NCI-H1930 (cell line): ENCODE measurements at regions not wholly inside any gene's neighbourhood (a gene's known extent, or its start where the extent isn't known, plus 50 kb on each side); places are given as distances from the start of the nearest gene placed in this dataset.
"Not testable (repeated sequence)": the region's sequence is repeated elsewhere in the genome, so short reads cannot be mapped to it uniquely, and the experiment has no call there.

ENCODE experiments used
- DNase-seq, 2 experiments: peaks; one replicate each; lab custom pipeline; 2025; lab: John Stamatoyannopoulos, UW

DNA sequence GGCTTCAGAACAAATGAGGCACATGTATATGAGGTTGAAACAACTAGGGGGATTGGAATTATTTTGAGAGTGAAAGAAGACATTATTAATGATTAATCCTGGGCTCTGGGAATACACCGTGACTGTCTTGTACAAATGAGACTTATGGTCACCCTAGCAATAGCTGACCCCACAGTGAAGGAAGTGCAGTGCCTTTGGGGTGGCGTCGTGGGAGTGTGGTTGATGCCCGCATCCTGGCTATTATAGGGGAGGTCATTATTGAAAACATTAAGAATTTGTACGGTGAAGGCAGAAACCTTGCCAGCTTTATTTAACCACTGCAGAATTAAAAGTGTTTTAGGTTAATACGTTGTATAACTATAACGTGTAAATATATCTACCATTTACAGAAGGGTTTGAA lies 296.7 kb downstream of the CYRIA start:
- no peak for DNase-seq

DNA sequence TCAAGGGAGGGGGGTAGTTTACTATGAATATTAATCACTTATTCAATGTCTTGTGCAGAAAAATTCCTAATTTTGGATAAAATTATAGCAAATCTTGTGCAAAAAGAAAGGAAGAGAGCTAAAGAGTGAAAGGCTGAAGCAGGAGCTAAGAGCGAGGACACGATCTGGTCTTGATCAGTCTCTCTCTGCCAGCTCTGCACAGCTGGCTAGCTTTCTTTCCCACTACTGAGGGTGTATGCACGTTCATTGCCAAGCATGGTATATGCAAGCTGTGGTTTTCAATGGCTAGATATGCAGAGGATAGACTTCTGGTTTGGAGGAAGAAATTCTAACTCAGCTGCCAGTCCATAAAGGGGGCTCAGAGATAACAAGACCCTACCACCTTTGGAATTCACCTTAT lies 297.3 kb downstream of the CYRIA start:
- no peak for DNase-seq

DNA sequence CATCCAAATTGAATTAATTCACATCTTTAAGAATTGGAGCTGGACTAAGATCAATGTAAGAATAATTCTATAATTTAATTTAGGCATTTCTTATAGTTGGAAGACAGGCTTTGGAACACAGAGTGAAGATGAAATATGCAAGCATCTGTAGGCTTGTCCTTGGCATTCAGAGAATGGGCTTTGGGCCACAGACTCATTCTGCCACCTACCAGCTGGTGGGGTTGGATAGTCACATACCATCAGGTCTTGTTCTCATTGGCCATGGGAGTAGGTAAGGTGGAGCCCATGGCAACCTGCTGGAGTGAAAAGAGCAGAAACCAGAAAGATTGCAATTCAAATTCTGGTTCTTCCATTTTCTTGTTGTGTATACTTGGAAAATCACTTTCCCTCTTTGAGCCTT lies 300.3 kb downstream of the CYRIA start:
- no peak for DNase-seq

GRCh38 chr2:16363581-16363980 lies 302.1 kb downstream of the CYRIA start:
- no peak for DNase-seq

DNA sequence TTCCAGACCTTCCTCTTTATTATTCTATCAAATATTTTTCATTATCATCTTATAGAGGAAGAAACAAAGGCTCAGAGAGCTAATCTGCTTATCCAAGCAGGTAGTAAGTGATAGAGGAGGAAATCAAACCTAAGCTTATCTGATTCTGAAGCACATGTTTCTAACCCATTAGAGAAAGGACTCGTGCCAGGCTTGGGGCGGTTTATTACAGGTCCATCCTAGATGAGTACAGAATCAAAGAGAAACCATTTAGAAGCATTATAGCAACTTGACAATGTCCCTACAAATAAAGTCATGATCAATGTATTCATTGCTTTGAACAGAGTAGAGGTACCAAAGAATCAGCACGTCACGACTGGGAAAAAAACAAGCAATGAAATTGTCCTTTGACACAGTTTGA lies 303.0 kb downstream of the CYRIA start:
- no peak for DNase-seq

GRCh38 chr2:16361261-16361995 lies 304.2 kb downstream of the CYRIA start:
- no peak for DNase-seq

DNA sequence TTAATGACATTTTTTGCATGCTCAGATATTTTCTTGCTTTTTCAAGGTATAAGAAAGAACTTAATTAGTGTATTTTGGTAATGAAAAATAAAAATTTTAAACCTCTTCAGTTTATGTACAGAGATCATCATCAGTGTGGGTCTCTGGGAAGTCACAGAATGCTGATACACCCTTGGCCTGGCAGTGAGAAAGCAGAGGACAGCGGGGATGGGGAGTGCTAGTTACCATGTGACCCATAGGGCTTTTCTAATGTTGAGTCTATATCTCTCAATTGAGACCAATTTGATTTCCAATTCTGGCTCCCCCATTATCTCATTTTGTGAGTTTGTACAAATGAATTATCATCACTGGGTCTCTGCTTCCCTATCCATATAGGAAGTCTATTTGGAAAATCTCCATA lies 305.7 kb downstream of the CYRIA start:
- DNase-seq: no peak

GRCh38 chr2:16357188-16357587 lies 308.4 kb downstream of the CYRIA start:
- no peak for DNase-seq

DNA sequence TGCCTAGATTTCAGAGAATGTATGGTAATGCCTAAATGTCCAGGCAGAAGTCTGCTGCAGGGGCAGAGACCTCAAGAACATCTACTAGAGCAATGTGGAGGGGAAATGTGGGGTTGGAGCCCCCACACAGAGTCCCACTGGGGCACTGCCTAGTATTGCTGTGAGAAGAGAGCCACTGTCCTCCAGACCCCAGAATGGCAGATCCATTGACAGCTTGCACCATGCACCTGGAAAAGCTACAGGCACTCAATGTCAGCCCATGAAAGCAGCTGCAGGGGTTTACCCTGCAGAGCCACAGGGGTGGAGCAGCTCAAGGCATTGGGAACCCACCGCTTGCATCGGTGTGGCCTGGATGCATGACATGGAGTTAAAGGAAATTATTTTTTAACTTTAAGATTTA lies 314.1 kb downstream of the CYRIA start:
- DNase-seq: no peak

GRCh38 chr2:16351137-16351536 lies 314.5 kb downstream of the CYRIA start:
- DNase-seq: no peak

- no peak for DNase-seq
Observed at GRCh38 chr2:16350211-16350610, 315.4 kb downstream of the CYRIA start.

- DNase-seq: no peak
Observed at GRCh38 chr2:16349811-16350210, 315.8 kb downstream of the CYRIA start.

DNA sequence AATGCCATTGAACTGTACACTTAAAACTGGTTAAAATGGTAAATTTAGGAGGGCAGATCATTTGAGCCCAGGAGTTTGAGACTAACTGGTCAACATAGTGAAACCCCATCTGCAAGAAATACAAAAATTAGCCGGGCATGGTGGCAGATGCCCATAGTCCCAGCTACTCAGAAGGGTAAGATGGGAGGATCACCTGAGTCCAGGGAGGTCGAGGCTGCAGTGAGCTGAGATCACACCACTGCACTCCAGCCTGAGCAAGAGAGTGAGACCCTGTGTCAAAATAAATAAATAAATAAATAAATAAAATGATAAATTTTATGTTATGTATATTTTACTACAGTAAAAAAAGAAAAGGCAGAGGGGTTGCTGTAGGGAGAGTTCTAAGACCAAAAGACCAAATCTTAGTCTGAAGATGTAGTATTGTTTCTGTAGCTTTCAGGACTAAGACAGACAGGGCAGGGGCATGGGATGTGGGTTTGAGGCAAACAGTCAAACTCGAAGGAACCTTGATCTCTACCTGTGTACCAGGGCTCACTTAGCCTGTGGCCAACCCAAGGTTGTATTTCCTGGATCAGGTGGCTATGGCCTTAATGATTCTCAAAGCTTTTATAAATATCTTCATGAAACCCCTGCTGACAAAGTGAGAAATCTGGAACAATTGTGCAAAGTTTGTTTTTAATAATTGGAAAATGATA lies 316.7 kb downstream of the CYRIA start:
- DNase-seq: no peak

DNA sequence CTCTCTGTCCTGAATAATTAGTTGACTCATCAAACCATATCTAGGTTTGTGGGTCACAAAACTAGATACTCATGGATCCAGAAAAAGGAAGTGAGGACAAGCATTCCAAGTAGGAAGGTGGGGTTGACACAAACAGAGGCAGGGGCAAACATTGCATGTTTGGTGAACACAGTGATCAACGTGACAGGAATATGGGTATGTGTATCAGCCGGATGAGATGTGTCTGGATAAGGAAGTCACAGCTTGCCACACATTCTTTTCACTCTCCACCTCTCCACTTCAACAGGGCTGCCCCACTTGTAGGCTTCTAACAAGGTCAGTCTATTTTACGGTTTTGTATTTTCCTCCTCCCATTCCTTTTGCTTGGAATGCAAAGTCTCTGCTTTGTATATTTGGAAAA lies 319.0 kb downstream of the CYRIA start:
- DNase-seq: no peak

- not testable (repeated sequence) for DNase-seq
Observed at GRCh38 chr2:16345231-16345630, 320.4 kb downstream of the CYRIA start.

GRCh38 chr2:16339206-16339605 lies 326.4 kb downstream of the CYRIA start:
- no peak for DNase-seq

- DNase-seq: no peak
Observed at GRCh38 chr2:16338026-16338425, 327.6 kb downstream of the CYRIA start.

DNA sequence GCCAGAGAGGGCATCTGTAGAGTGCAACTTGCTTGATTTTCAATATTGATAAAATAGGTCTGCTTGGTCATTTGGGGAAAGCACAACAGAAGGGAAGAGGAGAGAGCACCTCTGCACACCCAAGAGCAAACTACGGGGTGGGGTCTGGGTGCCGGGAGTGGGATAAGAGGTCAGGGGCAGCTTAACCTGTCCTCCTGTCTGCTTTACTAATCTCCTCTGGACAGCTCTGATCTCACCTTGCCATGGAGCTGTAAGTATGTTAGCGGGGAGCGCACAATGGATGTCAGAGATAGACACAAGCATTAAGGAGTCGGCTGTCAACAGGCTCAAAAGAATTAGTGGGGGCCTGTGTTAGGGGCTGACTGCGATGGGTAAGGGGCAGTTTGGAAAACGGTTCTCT lies 328.7 kb downstream of the CYRIA start:
- DNase-seq: no peak

GRCh38 chr2:16336491-16336890 lies 329.1 kb downstream of the CYRIA start:
- no peak for DNase-seq

DNA sequence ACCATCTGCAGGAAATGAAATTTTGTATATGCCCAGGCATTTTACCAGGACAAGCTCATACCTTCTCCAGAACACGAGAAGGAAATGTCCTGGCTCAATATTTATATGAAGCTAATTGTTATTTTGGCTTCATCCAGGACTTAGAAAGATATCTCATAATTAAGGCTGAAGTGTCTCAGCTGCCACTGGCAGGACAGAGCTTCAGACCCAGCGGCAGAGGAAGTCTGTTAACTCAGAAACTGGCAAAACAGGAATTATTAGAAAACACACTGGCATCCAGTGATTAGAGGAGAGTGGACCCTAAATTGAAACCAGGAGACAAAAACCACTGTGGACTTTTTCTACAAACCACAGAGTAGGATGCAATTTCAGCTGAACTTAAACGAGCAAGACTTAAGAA lies 329.7 kb downstream of the CYRIA start:
- no peak for DNase-seq

DNA sequence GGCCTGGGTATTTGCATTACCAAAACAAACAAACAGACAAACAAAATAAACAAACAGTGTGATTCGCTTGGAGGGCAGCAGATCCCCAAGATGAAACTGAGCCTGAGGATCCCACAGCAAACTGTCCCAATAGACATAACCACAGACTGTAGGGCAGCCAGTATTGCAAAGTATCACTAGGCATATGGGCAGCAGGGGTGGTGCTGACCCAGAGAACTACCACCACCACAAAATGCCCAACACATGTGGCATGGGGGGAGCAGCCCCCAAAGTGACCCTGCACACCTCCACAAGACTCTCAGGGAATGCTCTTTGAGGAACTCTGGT lies 330.1 kb downstream of the CYRIA start:
- no peak for DNase-seq

GRCh38 chr2:16334886-16335603 lies 330.6 kb downstream of the CYRIA start:
- no peak for DNase-seq

- no peak for DNase-seq
Observed at GRCh38 chr2:16334366-16334765, 331.3 kb downstream of the CYRIA start.
